Activated CD4-positive, alpha-beta T cell treated with anti-CD3 and anti-CD28 coated beads, Interleukin-2, amount 10 ng/mL, durations not matched to agents 24 days and 14 days (primary cell): ENCODE measurements at regions not wholly inside any gene's neighbourhood (a gene's known extent, or its start where the extent isn't known, plus 50 kb on each side); places are given as distances from the start of the nearest gene placed in this dataset.
"Not testable (repeated sequence)": the region's sequence is repeated elsewhere in the genome, so short reads cannot be mapped to it uniquely, and the experiment has no call there.

Source experiments
- DNase-seq: peaks from one replicate; pipeline ENCODE4 v3.0.0; 2022
- H3K27ac Mint-ChIP-seq: one replicate; pipeline ENCODE4 v1.8.0; 2022; ENCODE audit warnings: mild to moderate bottlenecking, mixed read lengths
- H3K27me3 Mint-ChIP-seq: one replicate; pipeline ENCODE4 v1.8.0; 2022; ENCODE audit warnings: mixed read lengths
- H3K36me3 Mint-ChIP-seq: one replicate; pipeline ENCODE4 v1.8.0; 2022; ENCODE audit warnings: low read depth, mild to moderate bottlenecking, mixed read lengths
- H3K4me1 Mint-ChIP-seq: one replicate; pipeline ENCODE4 v1.8.0; 2021; ENCODE audit warnings: mixed read lengths
- H3K4me3 Mint-ChIP-seq: one replicate; pipeline ENCODE4 v1.8.0; 2022; ENCODE audit warnings: mild to moderate bottlenecking, moderate library complexity, mixed read lengths
- H3K9me3 Mint-ChIP-seq: one replicate; pipeline ENCODE4 v1.8.0; 2021; ENCODE audit warnings: mixed read lengths
- intact Hi-C: fragments of 100-400 bp; cut with micrococcal nuclease; formaldehyde crosslinking; loops from one replicate; pipeline ENCODE4 v1.15.1; 2023

DNA sequence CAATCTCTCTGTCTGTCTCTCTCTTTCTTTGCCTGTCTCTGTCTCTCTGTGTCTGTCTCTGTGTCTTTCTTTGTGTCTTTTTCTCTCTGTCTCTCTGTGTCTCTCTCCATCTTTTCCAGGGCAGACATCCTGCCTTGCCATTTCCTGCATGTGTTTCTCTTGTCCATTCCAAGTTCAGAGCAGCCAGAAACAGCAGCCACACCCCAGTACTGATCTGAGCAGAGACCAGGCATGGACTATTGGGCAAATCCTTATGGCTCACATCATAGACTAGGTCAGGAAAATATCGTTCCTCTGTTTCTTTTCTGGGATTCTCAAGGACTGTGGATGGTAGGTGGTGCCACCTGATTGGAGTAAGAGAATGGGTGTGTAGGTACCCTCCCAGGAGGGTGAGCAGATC, 95.8 kb downstream of the RAMP3 start:
- intact Hi-C loops: no loop called here
- no peak overlapping the region for H3K27ac Mint-ChIP-seq

DNA sequence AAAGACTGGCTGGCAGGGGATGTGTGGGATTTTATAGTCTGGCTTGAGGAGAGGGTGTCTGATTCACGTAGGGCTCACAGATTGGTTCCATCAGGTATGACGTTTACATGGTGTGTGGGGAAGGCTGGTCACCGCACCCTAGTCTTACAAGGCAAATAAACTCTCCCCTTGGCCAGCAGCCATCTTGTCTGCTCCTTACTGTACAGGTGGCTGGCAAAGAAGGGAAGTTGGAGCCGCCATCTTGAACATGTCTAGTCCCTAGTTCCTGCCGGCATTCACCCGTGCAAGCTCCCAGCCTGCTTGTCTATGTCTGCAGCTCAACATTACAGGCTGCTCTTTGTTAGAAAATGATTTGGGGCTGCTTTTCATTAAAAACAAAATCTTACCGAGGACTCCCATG, 97.6 kb downstream of the RAMP3 start:
- Mint-ChIP-seq H3K9me3 (no peaks in the 10 kb centered on the region), H3K27me3 (peaks cover 23% of the 10 kb centered on the region), H3K4me3 (no peak overlapping the region), H3K27ac (no peak overlapping the region), H3K36me3 (no peaks in the 10 kb centered on the region), H3K4me1 (peaks cover 7% of the 10 kb centered on the region)
- intact Hi-C loops: loop anchor here (5.0 kb wide), 1 partner anchor 597 kb away; no protein-coding TSS in a partner anchor
- DNase-seq: no peak

More for the DNA sequence above, 95.8 kb downstream of the RAMP3 start:
- H3K4me3 Mint-ChIP-seq: no peak overlapping the region
- peaks cover 32% of the 10 kb centered on the region for H3K27me3 Mint-ChIP-seq
- H3K9me3 Mint-ChIP-seq: no peaks in the 10 kb centered on the region
- no peak for DNase-seq
- H3K4me1 Mint-ChIP-seq: peaks cover 4% of the 10 kb centered on the region
- no peaks in the 10 kb centered on the region for H3K36me3 Mint-ChIP-seq

DNA sequence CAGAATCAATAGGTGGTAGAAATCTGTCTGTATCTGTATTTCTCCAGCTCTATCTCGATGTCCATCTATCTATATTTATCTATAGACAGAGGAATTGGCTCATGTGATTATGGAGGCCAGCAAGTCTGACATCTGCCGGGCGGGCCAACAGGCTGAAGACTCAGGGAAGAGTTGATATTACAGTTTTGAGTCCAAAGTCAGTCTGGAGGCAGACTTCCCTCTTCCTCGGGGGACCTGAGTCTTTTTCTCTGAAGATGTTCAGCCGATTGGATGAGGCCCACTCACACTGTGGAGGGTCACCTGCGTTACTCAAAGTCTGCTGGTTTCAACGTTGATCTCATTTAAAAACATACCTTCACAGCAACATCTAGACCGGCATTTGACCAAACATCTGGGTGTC, 98.7 kb downstream of the RAMP3 start:
- Mint-ChIP-seq H3K4me1 (peaks cover 7% of the 10 kb centered on the region), H3K27ac (no peak overlapping the region), H3K4me3 (no peak overlapping the region), H3K36me3 (no peaks in the 10 kb centered on the region), H3K27me3 (peaks cover 20% of the 10 kb centered on the region), H3K9me3 (no peaks in the 10 kb centered on the region)
- no peak for DNase-seq
- intact Hi-C loops: loop anchor here (5.0 kb wide), 1 partner anchor 596 kb away; no protein-coding TSS in a partner anchor

DNA sequence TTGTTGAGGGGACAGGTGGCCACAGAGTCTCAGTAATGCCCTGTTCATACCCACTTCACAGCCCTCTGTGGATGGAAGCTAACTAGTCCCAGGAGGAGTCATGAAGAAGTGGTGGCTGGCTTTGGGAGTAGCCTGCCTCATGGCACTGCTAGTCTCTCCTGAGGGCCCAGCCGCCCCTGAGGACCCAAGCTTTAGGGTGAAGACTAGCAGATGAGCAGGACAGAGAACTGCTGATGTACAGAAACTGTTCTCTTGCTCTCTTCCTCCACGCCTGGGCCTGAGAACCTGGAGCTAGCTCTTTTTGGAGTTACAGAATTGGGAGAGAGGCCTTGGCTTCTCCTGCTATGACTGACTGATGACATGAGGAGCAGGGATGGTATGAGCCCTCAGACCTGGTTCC, 99.2 kb downstream of the RAMP3 start:
- no peak for DNase-seq
- Mint-ChIP-seq H3K9me3 (no peaks in the 10 kb centered on the region), H3K36me3 (no peaks in the 10 kb centered on the region), H3K4me3 (no peak overlapping the region), H3K4me1 (peaks cover 7% of the 10 kb centered on the region), H3K27ac (no peak overlapping the region), H3K27me3 (peaks cover 20% of the 10 kb centered on the region)
- intact Hi-C loops: loop anchor here (5.0 kb wide), 1 partner anchor 596 kb away; no protein-coding TSS in a partner anchor

DNA sequence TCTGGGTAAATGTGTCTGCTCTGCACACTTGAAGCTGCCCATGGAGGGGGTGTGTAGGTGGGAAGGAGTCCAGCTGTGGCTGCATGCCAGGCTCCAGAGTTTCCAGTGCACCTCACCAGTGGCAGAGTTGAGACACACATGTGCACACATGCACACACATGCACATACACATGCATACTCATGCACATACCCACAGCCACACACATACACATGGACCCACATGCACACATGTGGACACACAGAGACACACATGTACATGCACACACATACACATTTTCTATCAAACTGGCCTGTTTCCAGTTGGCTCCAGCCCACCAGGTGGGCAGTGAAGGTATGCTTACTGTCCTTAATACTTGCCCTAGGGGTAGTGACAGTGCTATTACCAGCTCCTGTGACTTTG, 99.7 kb downstream of the RAMP3 start:
- Mint-ChIP-seq H3K4me3 (no peak overlapping the region), H3K27me3 (peaks cover 20% of the 10 kb centered on the region), H3K4me1 (peaks cover 7% of the 10 kb centered on the region), H3K27ac (no peak overlapping the region), H3K36me3 (no peaks in the 10 kb centered on the region), H3K9me3 (no peaks in the 10 kb centered on the region)
- intact Hi-C loops: loop anchor here (5.0 kb wide), 1 partner anchor 595 kb away; no protein-coding TSS in a partner anchor
- no peak for DNase-seq

DNA sequence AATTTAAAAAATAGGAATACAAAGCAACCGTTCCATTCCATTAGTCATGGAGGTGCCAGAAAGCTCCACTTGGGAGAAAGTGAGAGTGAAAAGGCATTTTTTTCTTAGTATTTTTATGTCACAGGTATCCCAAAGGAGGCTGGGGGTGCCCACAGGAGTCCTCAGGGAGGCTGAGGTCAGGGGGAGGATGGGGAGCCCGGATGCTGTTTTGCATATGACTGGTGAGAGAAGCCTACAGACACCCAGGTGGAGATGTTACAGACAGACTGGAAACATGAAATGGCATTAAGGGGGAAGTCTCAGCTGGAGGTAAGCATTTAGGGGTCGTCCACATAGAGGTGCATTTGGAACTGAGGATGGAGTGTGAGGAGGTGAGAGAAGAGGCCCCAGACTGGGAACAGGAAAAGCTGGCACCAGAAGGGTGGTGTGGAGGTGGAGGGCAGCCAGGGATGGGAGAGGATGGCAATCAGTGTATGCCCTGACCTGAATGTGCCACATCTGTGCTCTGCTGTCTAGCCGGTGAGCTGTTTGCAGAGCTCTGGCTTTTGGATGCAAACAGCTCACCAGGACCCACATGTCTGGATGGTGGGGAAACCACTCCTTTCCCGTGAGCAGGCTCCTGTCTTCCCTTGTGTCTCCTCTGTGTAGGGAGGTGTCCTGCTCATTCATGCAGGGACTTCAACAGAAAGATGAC, 101.1 kb downstream of the RAMP3 start:
- Mint-ChIP-seq H3K4me1 (peaks cover 3% of the 10 kb centered on the region), H3K27me3 (peaks cover 14% of the 10 kb centered on the region), H3K27ac (no peak overlapping the region), H3K36me3 (no peaks in the 10 kb centered on the region), H3K9me3 (no peaks in the 10 kb centered on the region), H3K4me3 (no peak overlapping the region)
- no peak for DNase-seq
- intact Hi-C loops: loop anchor here (5.0 kb wide), 1 partner anchor 594 kb away; no protein-coding TSS in a partner anchor

DNA sequence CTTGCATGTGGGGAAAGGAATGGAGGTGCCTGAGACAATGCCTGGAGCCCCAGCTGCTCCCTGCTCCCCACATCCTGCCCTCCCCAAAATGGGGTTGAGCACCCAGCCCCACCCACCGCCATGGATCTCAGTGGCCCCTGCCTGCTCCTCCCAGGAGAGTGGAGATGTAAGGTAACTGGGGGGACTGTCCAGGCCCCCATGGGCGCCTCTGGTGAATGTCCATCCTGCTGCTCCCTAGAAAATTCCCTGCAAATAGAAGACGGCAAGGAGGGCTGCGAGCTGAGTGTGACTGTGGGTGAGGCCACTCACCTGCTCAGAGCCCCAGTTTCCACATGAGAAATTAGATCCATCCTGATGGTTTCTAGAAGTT, 101.6 kb downstream of the RAMP3 start:
- intact Hi-C loops: loop anchor here (5.0 kb wide), 1 partner anchor 593 kb away; no protein-coding TSS in a partner anchor
- Mint-ChIP-seq H3K36me3 (no peaks in the 10 kb centered on the region), H3K27me3 (peaks cover 14% of the 10 kb centered on the region), H3K4me1 (peaks cover 3% of the 10 kb centered on the region), H3K27ac (no peak overlapping the region), H3K4me3 (no peak overlapping the region), H3K9me3 (no peaks in the 10 kb centered on the region)
- no peak for DNase-seq

DNA sequence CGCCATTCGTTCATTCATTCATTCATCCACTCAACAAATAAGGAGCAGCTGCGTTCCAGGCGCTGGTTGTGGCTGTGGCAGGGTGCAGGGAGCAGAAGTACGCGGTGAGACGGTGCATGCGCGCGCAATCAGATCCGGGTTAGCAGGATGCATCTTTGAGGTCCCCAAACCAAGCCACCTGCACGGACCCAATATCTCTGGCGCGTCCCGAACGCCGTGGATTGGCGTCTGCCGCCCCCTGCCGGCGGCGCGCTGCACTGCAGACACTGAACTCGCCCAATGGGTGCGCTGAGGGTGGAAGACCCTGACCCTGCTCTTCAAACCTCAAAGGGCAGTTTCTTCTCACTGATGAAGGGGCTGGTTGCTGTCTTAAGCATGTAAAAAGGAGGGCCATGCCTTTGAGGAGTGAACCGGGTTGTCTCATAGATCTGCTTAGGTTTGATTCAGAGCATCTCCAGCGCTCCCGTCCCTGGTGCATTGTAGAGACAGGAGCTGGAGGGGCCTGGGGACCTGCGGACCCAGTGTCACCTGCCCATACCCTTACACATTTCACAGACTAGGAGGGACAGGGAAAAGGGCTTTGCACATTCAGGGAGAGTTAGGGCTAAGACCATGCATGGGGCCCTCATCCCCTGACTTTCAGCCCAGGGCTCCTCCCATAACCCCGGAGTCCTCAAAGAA, 102.5 kb downstream of the RAMP3 start:
- Mint-ChIP-seq H3K9me3 (no peaks in the 10 kb centered on the region), H3K36me3 (no peaks in the 10 kb centered on the region), H3K4me1 (peaks cover 3% of the 10 kb centered on the region), H3K27me3 (peaks cover 14% of the 10 kb centered on the region), H3K4me3 (no peak overlapping the region), H3K27ac (no peak overlapping the region)
- DNase-seq: peak; percentile 94
- intact Hi-C loops: loop anchor here (1.0 to 5.0 kb wide), 2 partner anchors 106 to 592 kb away; no protein-coding TSS in a partner anchor

DNA sequence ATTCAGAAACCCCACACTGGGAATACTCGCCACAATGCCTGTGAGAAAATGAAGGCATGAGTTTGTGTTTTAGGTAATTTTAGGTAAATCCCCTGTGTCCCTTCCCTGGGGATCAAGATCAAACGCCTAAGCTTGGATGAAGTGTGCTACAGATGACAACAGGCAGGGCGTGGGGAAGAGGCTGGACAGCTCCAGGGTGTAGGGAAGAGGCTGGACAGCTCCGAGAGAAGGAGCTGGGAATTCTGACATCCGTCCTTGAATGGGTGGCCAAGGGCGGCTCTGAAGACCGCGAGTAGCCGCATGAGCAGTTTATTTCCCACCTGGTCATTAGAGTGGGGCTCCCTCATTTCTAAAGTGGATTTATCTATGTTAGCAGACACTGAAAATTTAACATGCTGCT, 109.7 kb downstream of the RAMP3 start:
- Mint-ChIP-seq H3K9me3 (no peaks in the 10 kb centered on the region), H3K27me3 (peaks cover 20% of the 10 kb centered on the region), H3K27ac (no peak overlapping the region), H3K4me3 (no peak overlapping the region), H3K36me3 (no peaks in the 10 kb centered on the region), H3K4me1 (no peaks in the 10 kb centered on the region)
- no peak for DNase-seq
- intact Hi-C loops: no loop called here

DNA sequence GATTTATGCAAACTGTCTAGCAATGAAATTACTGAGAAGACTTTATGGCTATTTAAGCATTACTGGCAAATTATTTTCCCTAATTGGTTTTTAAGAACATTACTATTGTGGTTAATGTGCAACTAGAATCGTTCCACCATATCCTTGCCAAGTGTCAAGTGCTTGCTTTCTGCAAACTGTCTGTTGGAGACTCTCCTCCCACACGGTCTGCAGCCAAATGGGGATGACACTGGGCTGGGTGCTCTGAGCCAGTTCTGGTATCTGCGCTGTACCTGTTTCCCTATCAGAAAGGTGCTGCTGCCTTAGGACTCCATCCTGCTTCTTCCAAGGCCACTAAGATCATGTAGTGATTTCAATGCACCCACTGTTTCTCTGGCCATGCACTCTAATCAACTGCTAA, 110.4 kb downstream of the RAMP3 start:
- no peak for DNase-seq
- intact Hi-C loops: no loop called here
- H3K27ac Mint-ChIP-seq: no peak overlapping the region
- H3K36me3 Mint-ChIP-seq: no peaks in the 10 kb centered on the region
- no peaks in the 10 kb centered on the region for H3K4me1 Mint-ChIP-seq
- no peaks in the 10 kb centered on the region for H3K9me3 Mint-ChIP-seq
- H3K27me3 Mint-ChIP-seq: peaks cover 20% of the 10 kb centered on the region
- no peak overlapping the region for H3K4me3 Mint-ChIP-seq

DNA sequence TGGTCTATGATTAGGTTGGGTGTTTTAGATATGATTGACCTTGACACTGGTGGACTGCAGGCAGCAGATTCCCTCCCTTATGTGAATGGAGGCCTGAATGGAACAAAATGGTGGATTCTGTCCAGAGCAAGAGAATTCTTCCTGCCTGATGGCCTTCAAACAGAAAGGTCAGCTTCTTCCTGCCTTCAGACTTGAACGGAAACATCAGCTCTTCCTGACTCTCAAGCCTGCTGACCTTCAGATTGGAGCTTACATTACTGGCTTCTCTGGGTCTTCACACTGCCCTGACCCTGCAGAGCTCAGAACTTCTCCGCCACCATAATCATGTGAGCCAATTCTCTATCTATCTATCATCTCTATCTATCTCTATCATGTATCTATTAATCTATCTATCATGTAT, 111.6 kb downstream of the RAMP3 start:
- H3K9me3 Mint-ChIP-seq: no peaks in the 10 kb centered on the region
- DNase-seq: no peak
- intact Hi-C loops: no loop called here
- peaks cover 20% of the 10 kb centered on the region for H3K27me3 Mint-ChIP-seq
- no peaks in the 10 kb centered on the region for H3K4me1 Mint-ChIP-seq
- no peak overlapping the region for H3K4me3 Mint-ChIP-seq
- H3K36me3 Mint-ChIP-seq: no peaks in the 10 kb centered on the region
- no peak overlapping the region for H3K27ac Mint-ChIP-seq

DNA sequence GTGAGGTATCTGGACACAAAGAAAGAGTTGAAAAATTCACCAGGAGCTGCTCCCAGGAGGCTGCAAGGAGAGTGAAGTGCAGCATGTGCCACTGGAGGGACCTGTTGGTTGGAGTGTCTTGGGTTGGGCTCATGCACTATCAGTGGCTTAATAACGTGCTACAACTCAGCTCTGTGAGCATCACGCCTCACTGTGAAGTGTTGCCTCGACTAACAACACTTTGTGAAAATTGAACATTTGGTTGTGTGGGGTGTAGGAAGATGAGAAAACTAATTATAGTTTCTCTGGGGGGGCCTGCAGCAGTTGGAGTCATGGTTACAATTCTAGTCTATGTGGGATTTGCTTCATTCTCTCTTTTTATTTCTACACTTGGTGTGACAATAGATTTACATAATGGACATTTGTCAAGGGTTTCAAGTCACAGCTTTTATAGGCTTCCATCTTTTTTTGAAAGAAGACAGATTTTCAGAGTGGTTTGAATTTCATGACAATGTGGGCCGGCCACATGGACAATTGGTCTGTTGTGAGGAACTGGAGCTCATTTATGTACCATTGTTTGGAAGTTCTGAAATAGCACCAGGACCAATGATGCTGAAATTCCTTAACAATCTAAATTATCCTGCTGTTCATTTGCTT, 121.3 kb downstream of the RAMP3 start:
- intact Hi-C loops: no loop called here
- H3K36me3 Mint-ChIP-seq: no peaks in the 10 kb centered on the region
- no peak overlapping the region for H3K27ac Mint-ChIP-seq
- H3K4me3 Mint-ChIP-seq: no peak overlapping the region
- H3K9me3 Mint-ChIP-seq: no peaks in the 10 kb centered on the region
- H3K27me3 Mint-ChIP-seq: peaks cover 40% of the 10 kb centered on the region
- H3K4me1 Mint-ChIP-seq: no peaks in the 10 kb centered on the region
- no peak for DNase-seq

DNA sequence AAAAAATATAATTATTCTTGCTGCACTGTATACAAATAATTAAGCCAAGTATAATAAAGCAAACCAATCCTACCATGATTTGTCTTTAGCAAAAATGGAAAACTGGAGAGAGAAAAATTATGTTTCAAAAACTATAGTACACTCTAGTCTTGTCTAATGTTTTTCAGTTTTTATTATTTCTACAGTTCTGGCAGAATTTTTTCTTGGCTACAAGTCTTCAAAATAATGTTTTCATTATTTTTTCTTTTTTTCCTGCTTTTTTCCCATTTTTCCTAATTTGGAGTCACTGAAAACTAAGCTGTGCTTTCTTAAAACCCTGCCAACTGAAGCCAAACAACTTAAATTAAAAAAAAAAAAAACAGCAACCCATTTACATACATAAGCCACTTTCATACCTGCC, 132.0 kb downstream of the RAMP3 start:
- H3K4me1 Mint-ChIP-seq, DNase-seq, H3K27me3 Mint-ChIP-seq, H3K4me3 Mint-ChIP-seq, H3K36me3 Mint-ChIP-seq, intact Hi-C loops, H3K27ac Mint-ChIP-seq, H3K9me3 Mint-ChIP-seq: not testable (repeated sequence)

DNA sequence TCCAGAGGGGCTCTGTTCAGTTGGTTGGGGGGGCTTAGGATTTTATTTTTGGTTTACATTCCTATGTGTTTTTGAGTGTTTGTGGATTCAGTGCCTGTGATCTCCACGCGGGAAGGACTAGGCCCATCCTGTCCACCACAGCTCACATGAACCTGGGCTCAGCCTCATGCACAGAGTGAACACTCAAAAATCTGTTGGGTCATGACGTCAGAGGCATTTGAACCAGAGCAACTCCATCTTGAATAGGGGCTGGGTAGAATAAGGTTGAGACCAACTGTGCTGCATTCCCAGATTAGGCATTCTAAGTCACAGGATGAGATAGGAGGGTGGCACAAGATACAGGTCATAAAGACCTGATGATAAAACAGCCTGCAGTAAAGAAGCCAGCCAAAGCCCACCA, 133.3 kb downstream of the RAMP3 start:
- H3K4me1 Mint-ChIP-seq: no peaks in the 10 kb centered on the region
- H3K4me3 Mint-ChIP-seq: no peak overlapping the region

More for the DNA sequence above, 133.3 kb downstream of the RAMP3 start:
- Mint-ChIP-seq H3K36me3 (no peaks in the 10 kb centered on the region), H3K9me3 (peaks cover 7% of the 10 kb centered on the region), H3K27me3 (no peaks in the 10 kb centered on the region), H3K27ac (no peak overlapping the region)
- DNase-seq: no peak
- intact Hi-C loops: no loop called here
